Uterus (tissue), 3 donors: ENCODE measurements at regions not wholly inside any gene's neighbourhood (a gene's known extent, or its start where the extent isn't known, plus 50 kb on each side); places are given as distances from the start of the nearest gene placed in this dataset.

Source experiments
- DNase-seq, 2 donors: peaks; one replicate each; pipeline ENCODE4 v3.0.0-alpha.2; 2019 to 2020
- H3K27ac ChIP-seq, 2 donors: fragments of 200-600 bp; sonication (generic); 1 replicate in 1 of 2; 2 replicates in 1 of 2; pipeline ENCODE4 v1.5.1; 2016 to 2018
- H3K27me3 ChIP-seq, 2 donors: fragments of 200-600 bp; sonication (generic); one replicate each; pipeline ENCODE4 v1.5.1; 2018 to 2019; ENCODE audit warnings: control low read depth in 1 of 2
- H3K36me3 ChIP-seq, 2 donors: fragments of 200-600 bp; sonication (generic); one replicate each; pipeline ENCODE4 v1.5.1; 2019; ENCODE audit warnings: control low read depth in 1 of 2
- H3K4me1 ChIP-seq, 2 donors: fragments of 200-600 bp; sonication (generic); one replicate each; pipeline ENCODE4 v1.5.1; 2018 to 2019; ENCODE audit warnings: control low read depth in 1 of 2
- H3K4me3 ChIP-seq, 2 donors: fragments of 200-600 bp; sonication (generic); 1 replicate in 1 of 2; 2 replicates in 1 of 2; pipeline ENCODE4 v1.5.1; 2018 to 2019; ENCODE audit warnings: mild to moderate bottlenecking in 1 of 2
- H3K9me3 ChIP-seq, 2 donors: fragments of 200-600 bp; sonication (generic); one replicate each; pipeline ENCODE4 v1.5.1; 2019; ENCODE audit warnings: control low read depth in 1 of 2
- CTCF ChIP-seq, 4 experiments: fragments of 200-600 bp in 2 of 4; fragments of 450-650 bp in 2 of 4; sonication (generic) in 2 of 4; IDR thresholded peaks; one replicate each; pipeline ENCODE4 v1.5.1; 2016 to 2019; ENCODE audit warnings: antibody characterized with exemption in 4 of 4, mild to moderate bottlenecking in 2 of 4, moderate library complexity in 1 of 4
- POLR2A ChIP-seq, 2 donors: fragments of 450-650 bp; IDR thresholded peaks; one replicate each; pipeline ENCODE4 v1.6.1; 2016; ENCODE audit warnings: antibody characterized with exemption in 2 of 2, mild to moderate bottlenecking in 1 of 2, moderate library complexity in 1 of 2
- intact Hi-C: fragments of 100-400 bp; cut with DNase I; formaldehyde crosslinking; loops from one replicate; pipeline ENCODE4 v1.15.1; 2023; ENCODE audit warnings: low total_unique reads
- donor health status: DM: yes; HTN: yes; CAD: no.

DNA sequence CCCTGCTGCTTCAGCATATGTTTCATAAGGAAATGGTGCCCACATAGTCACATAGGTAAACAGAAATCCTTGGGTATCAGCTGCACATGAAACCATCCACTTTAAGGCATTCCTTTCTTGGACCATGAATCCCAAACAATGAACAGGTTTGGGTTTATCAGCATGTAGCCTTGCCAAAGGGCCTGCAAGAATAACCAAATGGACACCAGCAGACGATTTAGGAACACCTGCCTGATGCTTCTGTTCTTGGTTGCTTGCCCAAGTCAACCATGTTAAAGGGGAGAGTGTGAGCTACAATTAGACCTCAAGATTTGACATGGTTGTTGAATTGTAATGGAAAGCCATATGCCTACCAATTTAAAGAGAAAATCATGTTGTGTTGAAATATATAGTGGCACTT lies 1342.7 kb upstream of the PIK3C3 start:
- no peaks in the 10 kb centered on the region for H3K27me3 ChIP-seq
- no peak for DNase-seq
- intact Hi-C loops, result no loop called here
- H3K36me3 ChIP-seq, result no peaks in the 10 kb centered on the region
- TF ChIP-seq POLR2A (IDR thresholded peaks at IDR 0.05), result no peak
- no peak for TF ChIP-seq CTCF (IDR thresholded peaks at IDR 0.05)
- no peaks in the 10 kb centered on the region for H3K4me1 ChIP-seq
- H3K4me3 ChIP-seq, result no peak overlapping the region
- H3K27ac ChIP-seq, result no peak overlapping the region
- H3K9me3 ChIP-seq, result no peaks in the 10 kb centered on the region

GRCh38 chr18:40608226-40608625 lies 1346.8 kb upstream of the PIK3C3 start:
- Histone ChIP-seq H3K4me3 (no peak overlapping the region), H3K4me1 (no peaks in the 10 kb centered on the region), H3K27ac (no peak overlapping the region), H3K36me3 (no peaks in the 10 kb centered on the region), H3K27me3 (no peaks in the 10 kb centered on the region), H3K9me3 (no peaks in the 10 kb centered on the region)
- intact Hi-C loops, result no loop called here
- TF ChIP-seq POLR2A (IDR thresholded peaks at IDR 0.05) (no peak), CTCF (IDR thresholded peaks at IDR 0.05) (no peak)
- no peak for DNase-seq

DNA sequence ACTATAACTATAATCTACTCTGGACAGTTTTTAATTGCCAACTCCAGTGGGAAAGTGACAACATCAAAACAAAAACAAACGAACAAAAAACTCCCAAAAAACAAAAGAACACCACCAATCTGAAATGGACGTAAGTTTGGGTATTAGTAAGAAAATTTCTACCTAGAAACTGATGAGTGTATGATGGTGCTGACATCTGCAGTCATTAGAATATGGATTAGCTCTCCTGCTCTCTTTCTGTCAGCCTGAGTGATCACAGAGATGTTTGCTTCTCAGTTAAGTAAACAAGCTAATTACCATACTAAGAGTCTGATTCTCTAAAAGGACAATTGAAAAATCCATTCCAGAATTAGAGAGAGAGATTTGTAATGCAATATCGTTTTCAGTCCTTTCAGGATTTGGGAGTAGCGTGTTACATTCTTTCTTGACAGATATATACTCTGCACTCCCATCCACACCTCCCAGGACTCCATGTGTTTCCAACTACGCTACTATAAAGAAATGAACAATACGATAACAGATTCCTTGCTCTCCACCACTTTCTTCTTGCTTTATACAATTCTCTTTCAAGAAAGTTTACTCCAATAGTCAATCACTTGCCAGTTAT lies 1347.4 kb upstream of the PIK3C3 start:
- TF ChIP-seq CTCF (IDR thresholded peaks at IDR 0.05), result no peak
- TF ChIP-seq POLR2A (IDR thresholded peaks at IDR 0.05), result no peak
- no peaks in the 10 kb centered on the region for H3K4me1 ChIP-seq
- no peaks in the 10 kb centered on the region for H3K27me3 ChIP-seq
- no peak for DNase-seq
- intact Hi-C loops, result no loop called here
- no peaks in the 10 kb centered on the region for H3K9me3 ChIP-seq
- H3K27ac ChIP-seq, result no peak overlapping the region
- H3K36me3 ChIP-seq, result no peaks in the 10 kb centered on the region
- H3K4me3 ChIP-seq, result no peak overlapping the region

- TF ChIP-seq POLR2A (IDR thresholded peaks at IDR 0.05) (no peak), CTCF (IDR thresholded peaks at IDR 0.05) (no peak)
- Histone ChIP-seq H3K4me1 (no peaks in the 10 kb centered on the region), H3K36me3 (no peaks in the 10 kb centered on the region), H3K4me3 (no peak overlapping the region), H3K27ac (no peak overlapping the region), H3K9me3 (no peaks in the 10 kb centered on the region), H3K27me3 (no peaks in the 10 kb centered on the region)
- DNase-seq, result no peak
- intact Hi-C loops, result no loop called here
Observed at GRCh38 chr18:40606996-40607395, 1348.0 kb upstream of the PIK3C3 start.

DNA sequence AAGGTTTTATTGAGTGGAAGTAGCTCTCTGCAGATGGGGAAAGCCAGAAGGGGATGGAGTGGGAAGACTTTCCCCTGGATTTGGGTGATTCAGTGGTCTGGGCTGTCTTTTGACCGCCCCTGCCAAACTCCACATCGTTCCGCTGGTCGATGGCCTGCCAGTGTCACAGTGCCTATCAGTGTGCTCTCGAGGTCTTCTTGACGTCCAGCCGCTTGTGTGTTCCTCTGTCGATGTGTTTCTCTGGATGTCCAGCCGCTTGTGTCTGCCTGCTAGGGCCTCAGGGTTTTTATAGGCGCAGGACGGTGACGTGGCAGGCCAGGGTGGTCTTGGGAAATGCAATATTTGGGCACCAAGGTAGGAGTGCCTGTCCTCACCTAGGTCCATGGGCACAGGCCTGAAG lies 1371.4 kb upstream of the PIK3C3 start:
- intact Hi-C loops, result no loop called here
- Histone ChIP-seq H3K27me3 (no peaks in the 10 kb centered on the region), H3K36me3 (no peaks in the 10 kb centered on the region), H3K9me3 (no peaks in the 10 kb centered on the region), H3K4me1 (no peaks in the 10 kb centered on the region), H3K4me3 (no peak overlapping the region), H3K27ac (no peak overlapping the region)
- TF ChIP-seq CTCF (IDR thresholded peaks at IDR 0.05), result no peak
- TF ChIP-seq POLR2A (IDR thresholded peaks at IDR 0.05), result no peak
- no peak for DNase-seq
